ENCODE measurements at regions not wholly inside any gene's neighbourhood (a gene's known extent, or its start where the extent isn't known, plus 50 kb on each side); places are given as distances from the start of the nearest gene placed in this dataset.
A peak's percentile ranks its signal among the peaks of the same experiment; 100 is the strongest.
"Not testable (repeated sequence)": the region's sequence is repeated elsewhere in the genome, so short reads cannot be mapped to it uniquely, and the experiment has no call there.

GRCh38 chr5:120942596-120943350 lies 478.7 kb downstream of the PRR16 start:
- Histone ChIP-seq H3K4me1 (ENCODE audit: control insufficient read depth, insufficient read depth, low read length) (no peaks in the 10 kb centered on the region), H3K27ac (ENCODE audit: extremely low read depth, low read depth, low read length) (no peak overlapping the region), H3K4me3 (ENCODE audit: low read depth, low read length) (no peak overlapping the region), H3K9me3 (ENCODE audit: control insufficient read depth, insufficient read depth, low read depth, low read length) (no peaks in the 10 kb centered on the region), H3K36me3 (ENCODE audit: control insufficient read depth in 2 of 2, insufficient read depth in 1 of 2, low read length in 2 of 2) (no peaks in the 10 kb centered on the region)
- ChIA-PET POLR2A (no interaction called here), CTCF (interaction anchor here (0.9 kb wide), 1 partner anchor 47 kb away, joined by 4 read pairs; no protein-coding TSS in a partner anchor)
- TF ChIP-seq SCRT1 (tag by site-specific recombination; IDR thresholded peaks at IDR 0.05; ENCODE audit: borderline replicate concordance): no peak
- TF ChIP-seq ZNF138 (tag by site-specific recombination; IDR thresholded peaks at IDR 0.05; ENCODE audit: borderline replicate concordance): no peak
- TF ChIP-seq ZBTB8A (tag by site-specific recombination; IDR thresholded peaks at IDR 0.05): no peak
- no peak for TF ChIP-seq OVOL3 (tag by site-specific recombination; IDR thresholded peaks at IDR 0.05)
- no peak for TF ChIP-seq REST (tag by site-specific recombination; IDR thresholded peaks at IDR 0.05)
- no peak for TF ChIP-seq ZNF292 (tag by site-specific recombination; IDR thresholded peaks at IDR 0.05; ENCODE audit: borderline replicate concordance, low read depth)
- TF ChIP-seq ZNF623 (tag by site-specific recombination; IDR thresholded peaks at IDR 0.05): no peak
- no peak for TF ChIP-seq ZNF239 (tag by site-specific recombination; IDR thresholded peaks at IDR 0.05)
- TF ChIP-seq ZBTB49 (tag by site-specific recombination; IDR thresholded peaks at IDR 0.05; ENCODE audit: low read depth): no peak

- CTCF ChIA-PET, POLR2A ChIA-PET: not testable (repeated sequence)
These were observed 485.5 kb downstream of the PRR16 start for GRCh38 chr5:120949596-120949995.

GRCh38 chr5:120953445-120953844 lies 489.3 kb downstream of the PRR16 start:
- H3K36me3 ChIP-seq (ENCODE audit: control insufficient read depth in 2 of 2, insufficient read depth in 1 of 2, low read length in 2 of 2); POLR2A ChIA-PET; H3K9me3 ChIP-seq (ENCODE audit: control insufficient read depth, insufficient read depth, low read depth, low read length); H3K4me3 ChIP-seq (ENCODE audit: low read depth, low read length); H3K4me1 ChIP-seq (ENCODE audit: control insufficient read depth, insufficient read depth, low read length); CTCF ChIA-PET; H3K27ac ChIP-seq (ENCODE audit: extremely low read depth, low read depth, low read length): not testable (repeated sequence)
- TF ChIP-seq ZNF585B (tag by site-specific recombination; IDR thresholded peaks at IDR 0.05): peak; percentile 81

More at GRCh38 chr5:120949596-120949995, 485.5 kb downstream of the PRR16 start:
- not testable (repeated sequence) for H3K9me3 ChIP-seq (ENCODE audit: control insufficient read depth, insufficient read depth, low read depth, low read length); H3K4me1 ChIP-seq (ENCODE audit: control insufficient read depth, insufficient read depth, low read length); H3K27ac ChIP-seq (ENCODE audit: extremely low read depth, low read depth, low read length); H3K36me3 ChIP-seq (ENCODE audit: control insufficient read depth in 2 of 2, insufficient read depth in 1 of 2, low read length in 2 of 2); H3K4me3 ChIP-seq (ENCODE audit: low read depth, low read length)

GRCh38 chr5:120954255-120954654 lies 490.2 kb downstream of the PRR16 start:
- H3K4me3 ChIP-seq (ENCODE audit: low read depth, low read length): no peak overlapping the region
- POLR2A ChIA-PET: no interaction called here
- H3K4me1 ChIP-seq (ENCODE audit: control insufficient read depth, insufficient read depth, low read length): no peaks in the 10 kb centered on the region
- no peak for TF ChIP-seq YY2 (tag by site-specific recombination; IDR thresholded peaks at IDR 0.05)
- TF ChIP-seq ZNF558 (tag by site-specific recombination; IDR thresholded peaks at IDR 0.05): no peak
- TF ChIP-seq ZNF548 (tag by site-specific recombination; IDR thresholded peaks at IDR 0.05): no peak
- TF ChIP-seq KLF16 (tag by site-specific recombination; IDR thresholded peaks at IDR 0.05): no peak
- no peak for TF ChIP-seq ZNF221 (tag by site-specific recombination; IDR thresholded peaks at IDR 0.05; ENCODE audit: borderline replicate concordance)
- TF ChIP-seq ZNF677 (tag by site-specific recombination; IDR thresholded peaks at IDR 0.05): no peak
- no peak for TF ChIP-seq ZNF121 (tag by site-specific recombination; IDR thresholded peaks at IDR 0.05)
- TF ChIP-seq REST (tag by site-specific recombination; IDR thresholded peaks at IDR 0.05): no peak
- no peak overlapping the region for H3K27ac ChIP-seq (ENCODE audit: extremely low read depth, low read depth, low read length)
- H3K9me3 ChIP-seq (ENCODE audit: control insufficient read depth, insufficient read depth, low read depth, low read length): no peaks in the 10 kb centered on the region
- CTCF ChIA-PET: no interaction called here
- H3K36me3 ChIP-seq (ENCODE audit: control insufficient read depth in 2 of 2, insufficient read depth in 1 of 2, low read length in 2 of 2): no peaks in the 10 kb centered on the region
